GM23338 (cell line): ENCODE measurements at regions not wholly inside any gene's neighbourhood (a gene's known extent, or its start where the extent isn't known, plus 50 kb on each side); places are given as distances from the start of the nearest gene placed in this dataset.

ENCODE experiments used
- CTCF ChIP-seq, 2 experiments: fragments of 200-600 bp in 1 of 2; sonication (generic) in 1 of 2; conservative IDR thresholded peaks; 2 replicates each; pipeline versions ENCODE4 v1.5.1 to v1.6.1; 2016 to 2017; ENCODE audit warnings: antibody characterized with exemption in 2 of 2, low read depth in 2 of 2, mild to moderate bottlenecking in 2 of 2, moderate library complexity in 1 of 2
- ETS1 ChIP-seq: IDR thresholded peaks from 2 replicates; pipeline ENCODE4 v1.6.1; 2016; ENCODE audit warnings: antibody characterized with exemption
- REST ChIP-seq: IDR thresholded peaks from one replicate; pipeline ENCODE4 v1.6.1; 2018; ENCODE audit warnings: antibody characterized with exemption; ENCODE audit not compliant: unreplicated experiment

GRCh38 chr12:44947163-44947562, 71.0 kb upstream of the NELL2 start:
- TF ChIP-seq CTCF (conservative IDR thresholded peaks at IDR 0.05; ENCODE audit: low read depth in 2 of 2), result no peak
- no peak for TF ChIP-seq ETS1
- TF ChIP-seq REST, result no peak
